ENCODE measurements at regions not wholly inside any gene's neighbourhood (a gene's known extent, or its start where the extent isn't known, plus 50 kb on each side); places are given as distances from the start of the nearest gene placed in this dataset.
A peak's percentile ranks its signal among the peaks of the same experiment; 100 is the strongest.

- in situ Hi-C loops (cut with HindIII; ENCODE audit: low pct_unique_long_range_greater_than_20kb, low sequenced_read_pairs) = loop anchor here (25.0 kb wide), 1 partner anchor 485 kb away; the partner anchor contains the start of gene THADA
- no peak for DNase-seq (ENCODE audit: low read depth, low spot score)
These were observed 123.9 kb downstream of the ZFP36L2 start for GRCh38 chr2:43102366-43103092.

DNA sequence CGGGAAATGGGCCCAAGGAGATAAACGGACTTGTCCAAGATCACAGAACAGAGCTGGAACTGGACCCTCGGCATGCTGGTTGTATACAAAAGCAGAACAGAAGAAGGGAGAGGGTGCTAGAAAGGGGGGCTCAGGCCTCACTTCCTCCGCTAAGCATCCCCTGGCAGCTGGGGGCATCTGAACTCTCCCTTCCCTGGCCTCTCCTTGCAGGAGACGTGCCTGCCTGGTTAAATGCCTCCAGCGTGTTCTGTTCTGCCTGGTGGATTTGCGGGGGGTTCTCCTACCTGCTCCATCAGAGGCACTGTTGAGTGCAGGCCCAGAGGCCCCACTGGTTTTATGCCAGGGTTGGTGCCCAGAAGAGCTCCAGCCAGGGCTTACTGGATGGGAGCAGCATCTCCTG, 124.7 kb downstream of the ZFP36L2 start:
- in situ Hi-C loops (cut with HindIII; ENCODE audit: low pct_unique_long_range_greater_than_20kb, low sequenced_read_pairs) = loop anchor here (25.0 kb wide), 1 partner anchor 486 kb away; the partner anchor contains the start of gene THADA
- no peak for DNase-seq (ENCODE audit: low read depth, low spot score)

DNA sequence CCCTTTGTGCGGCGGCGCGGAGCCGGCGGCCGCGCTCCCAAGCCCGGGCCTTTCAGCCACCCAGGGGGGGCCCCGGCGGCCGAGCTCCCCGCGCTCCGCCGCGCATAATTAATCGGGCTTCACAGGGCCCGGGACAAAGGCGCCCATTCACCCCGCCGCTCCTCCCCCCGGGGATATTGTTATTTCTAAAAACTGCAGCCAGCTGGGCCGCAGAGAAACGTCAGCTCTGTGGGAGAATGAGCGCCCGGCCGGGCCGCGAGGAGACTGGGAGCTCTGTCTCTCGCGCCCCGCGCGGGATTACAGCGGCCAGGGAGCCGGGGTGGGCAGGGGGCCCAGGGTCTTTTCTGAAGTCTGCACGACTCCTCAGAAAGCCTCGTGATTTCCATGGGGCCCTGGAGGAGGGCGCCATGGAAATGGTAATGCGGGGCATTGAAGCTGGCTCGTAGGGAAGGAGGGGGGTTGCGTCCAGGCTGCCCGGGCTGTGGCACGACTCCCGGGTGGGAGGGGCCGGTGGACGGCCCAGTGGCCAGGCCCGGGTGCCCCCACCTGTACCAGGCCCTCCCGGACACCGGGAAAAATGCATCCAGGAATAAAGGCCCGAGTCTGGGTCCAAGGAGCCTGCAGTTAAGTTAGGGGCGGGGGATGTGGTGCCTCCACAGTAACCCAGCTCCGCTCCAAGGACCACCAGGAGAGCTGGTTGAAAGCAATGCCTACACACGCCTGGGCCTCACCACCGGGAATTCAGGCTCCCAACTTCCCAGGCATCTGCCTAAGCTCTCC, 125.3 kb downstream of the ZFP36L2 start:
- DNase-seq (ENCODE audit: low read depth, low spot score) = peak; percentile 88
- in situ Hi-C loops (cut with HindIII; ENCODE audit: low pct_unique_long_range_greater_than_20kb, low sequenced_read_pairs) = loop anchor here (25.0 kb wide), 1 partner anchor 486 kb away; the partner anchor contains the start of gene THADA

DNA sequence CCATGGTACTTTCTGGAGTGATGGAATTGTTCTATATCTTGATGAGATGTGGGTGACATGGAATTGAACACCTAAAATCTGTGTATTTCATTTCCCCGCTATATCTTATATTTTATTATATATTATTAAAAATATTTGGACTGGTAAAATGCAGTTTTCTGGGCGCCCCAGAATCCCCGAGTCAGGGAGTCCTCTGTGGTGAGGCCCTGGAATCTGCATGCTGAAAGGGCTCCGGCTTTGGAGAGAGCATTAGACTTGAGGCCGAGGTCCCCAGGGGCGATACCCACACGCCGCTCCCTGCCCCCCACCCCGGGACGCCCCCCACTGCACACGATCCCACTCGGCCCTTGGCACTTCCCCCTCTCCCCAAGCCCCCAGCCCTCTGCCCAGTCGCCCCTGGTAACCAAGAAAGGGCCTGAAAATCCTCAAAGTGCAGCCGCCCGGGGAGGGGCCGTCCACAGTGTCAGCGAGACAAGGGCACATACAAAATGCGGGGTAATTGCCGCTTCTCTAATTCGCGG, 126.0 kb downstream of the ZFP36L2 start:
- DNase-seq (ENCODE audit: low read depth, low spot score) = no peak
- in situ Hi-C loops (cut with HindIII; ENCODE audit: low pct_unique_long_range_greater_than_20kb, low sequenced_read_pairs) = loop anchor here (25.0 kb wide), 1 partner anchor 487 kb away; the partner anchor contains the start of gene THADA

- DNase-seq (ENCODE audit: low read depth, low spot score) = no peak
- in situ Hi-C loops (cut with HindIII; ENCODE audit: low pct_unique_long_range_greater_than_20kb, low sequenced_read_pairs) = loop anchor here (25.0 kb wide), 1 partner anchor 488 kb away; the partner anchor contains the start of gene THADA
These were observed 126.6 kb downstream of the ZFP36L2 start for GRCh38 chr2:43099797-43100196.

- in situ Hi-C loops (cut with HindIII; ENCODE audit: low pct_unique_long_range_greater_than_20kb, low sequenced_read_pairs) = no loop called here
- DNase-seq (ENCODE audit: low read depth, low spot score) = no peak
These were observed 127.9 kb downstream of the ZFP36L2 start for GRCh38 chr2:43098539-43098938.

- in situ Hi-C loops (cut with HindIII; ENCODE audit: low pct_unique_long_range_greater_than_20kb, low sequenced_read_pairs) = no loop called here
- no peak for DNase-seq (ENCODE audit: low read depth, low spot score)
These were observed 128.6 kb downstream of the ZFP36L2 start for GRCh38 chr2:43097644-43098408.

- in situ Hi-C loops (cut with HindIII; ENCODE audit: low pct_unique_long_range_greater_than_20kb, low sequenced_read_pairs) = no loop called here
- no peak for DNase-seq (ENCODE audit: low read depth, low spot score)
These were observed 130.7 kb downstream of the ZFP36L2 start for GRCh38 chr2:43095533-43096295.

DNA sequence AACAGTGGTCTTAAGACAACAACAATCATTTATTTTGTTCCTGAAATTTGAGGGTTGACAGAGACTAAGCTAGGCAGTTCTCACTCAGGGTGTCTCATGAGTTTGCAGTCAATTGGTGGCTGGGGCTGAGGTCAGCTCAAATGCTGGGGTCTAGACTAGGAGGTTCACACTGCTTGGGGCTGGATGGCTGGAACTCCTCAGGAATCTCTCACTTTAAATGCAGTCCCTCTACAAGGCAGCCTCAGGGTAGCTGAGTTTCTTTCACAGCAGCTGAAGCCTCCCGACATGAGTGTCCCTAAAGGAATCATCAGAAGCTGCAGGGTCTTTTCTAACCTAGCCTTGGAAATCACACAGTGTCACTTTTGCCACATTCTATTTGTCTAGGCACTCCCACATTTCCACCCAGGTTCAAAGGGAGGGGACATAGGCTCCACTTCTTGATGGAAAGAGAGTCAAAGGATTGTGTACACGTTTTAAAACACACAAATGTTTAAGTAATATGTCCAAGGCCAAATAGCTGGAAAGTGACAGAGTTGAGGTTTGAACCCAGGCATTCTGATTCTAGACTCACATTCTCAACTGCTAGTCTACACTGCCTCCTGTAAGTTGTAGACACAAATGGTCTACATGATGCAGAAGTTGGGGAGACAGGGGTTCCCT, 133.8 kb downstream of the ZFP36L2 start:
- DNase-seq (ENCODE audit: low read depth, low spot score) = no peak
- in situ Hi-C loops (cut with HindIII; ENCODE audit: low pct_unique_long_range_greater_than_20kb, low sequenced_read_pairs) = no loop called here

GRCh38 chr2:43090317-43090716, 136.1 kb downstream of the ZFP36L2 start:
- in situ Hi-C loops (cut with HindIII; ENCODE audit: low pct_unique_long_range_greater_than_20kb, low sequenced_read_pairs) = no loop called here
- no peak for DNase-seq (ENCODE audit: low read depth, low spot score)

DNA sequence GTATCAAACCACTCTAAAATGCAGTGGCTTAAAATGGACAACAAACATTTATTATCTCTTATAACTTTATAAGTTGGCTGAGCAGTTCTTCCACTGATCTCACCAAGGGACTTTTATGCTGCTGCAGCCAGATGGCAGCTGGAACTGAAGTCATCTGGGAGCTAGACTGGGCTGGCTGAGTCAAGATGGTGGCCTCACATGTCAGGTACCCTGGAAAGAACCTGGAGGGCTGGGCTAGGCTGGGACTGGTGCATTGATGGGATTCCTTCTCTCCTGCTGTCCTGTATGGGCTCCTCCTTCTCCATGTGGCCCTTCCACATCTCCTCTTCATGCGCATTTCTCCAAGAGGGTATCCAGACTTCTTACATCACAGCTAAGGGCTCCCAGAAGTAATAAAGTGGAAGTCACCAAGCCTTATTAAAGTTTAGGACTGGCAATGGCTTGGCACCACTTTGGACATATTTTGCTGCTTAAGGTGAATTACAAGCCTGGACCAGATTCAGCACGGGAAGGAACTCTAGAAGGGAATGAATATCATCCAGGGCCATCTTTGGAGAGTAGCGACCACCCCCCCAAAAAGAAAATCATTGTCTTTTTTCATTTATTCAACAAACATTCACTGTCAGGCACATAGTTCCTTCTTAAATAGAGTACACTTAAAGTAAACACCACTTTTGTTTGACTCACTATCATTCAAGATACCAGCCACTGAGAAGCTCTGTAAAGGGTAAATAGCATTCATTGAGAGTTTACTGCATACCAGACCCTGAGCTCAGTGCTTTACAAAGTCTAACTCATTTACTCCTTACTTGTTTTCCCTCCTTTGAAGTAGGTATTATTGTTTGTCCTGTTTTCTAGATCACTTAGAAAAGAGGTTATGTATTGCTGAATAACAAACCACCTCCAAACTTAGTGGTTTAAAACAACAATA, 138.0 kb downstream of the ZFP36L2 start:
- no peak for DNase-seq (ENCODE audit: low read depth, low spot score)
- in situ Hi-C loops (cut with HindIII; ENCODE audit: low pct_unique_long_range_greater_than_20kb, low sequenced_read_pairs) = no loop called here

- no peak for DNase-seq (ENCODE audit: low read depth, low spot score)
- in situ Hi-C loops (cut with HindIII; ENCODE audit: low pct_unique_long_range_greater_than_20kb, low sequenced_read_pairs) = no loop called here
These were observed 139.0 kb downstream of the ZFP36L2 start for GRCh38 chr2:43087413-43087812.

DNA sequence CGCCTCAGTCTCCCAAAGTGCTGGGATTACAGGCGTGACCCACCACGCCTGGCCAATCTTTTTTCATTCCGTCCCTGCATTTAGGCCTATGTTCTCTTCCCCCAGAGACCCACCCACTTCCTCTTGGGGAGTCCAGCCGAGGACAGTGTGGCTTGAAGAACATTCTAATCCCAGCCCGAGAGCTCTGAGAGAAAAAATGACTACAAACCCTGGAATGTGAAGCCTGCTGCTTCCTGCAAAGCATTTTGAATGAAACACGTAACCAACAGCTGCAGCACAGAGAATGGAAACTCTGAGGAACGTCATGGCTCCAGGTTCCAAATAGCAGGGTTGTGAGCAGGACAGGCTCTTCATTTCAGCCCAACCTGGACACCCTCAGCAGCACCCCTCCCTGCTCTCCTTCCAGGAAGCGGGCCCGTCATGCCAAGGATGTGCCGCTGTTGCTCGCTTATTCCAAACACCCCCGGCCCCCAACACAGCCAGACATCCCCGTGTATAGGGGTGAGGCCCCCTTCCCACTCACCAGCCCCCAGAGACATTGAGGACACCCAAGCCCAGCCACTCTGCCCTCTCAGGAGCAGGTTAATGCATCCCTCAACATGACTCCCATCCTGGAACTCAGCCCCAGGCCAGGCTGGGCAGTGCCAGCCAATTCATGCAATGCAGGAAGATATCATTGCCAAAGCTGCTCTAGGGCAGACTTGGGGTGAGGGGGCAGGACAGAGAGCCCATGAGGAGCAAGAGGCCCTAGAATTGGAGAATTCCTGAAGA, 139.8 kb downstream of the ZFP36L2 start:
- in situ Hi-C loops (cut with HindIII; ENCODE audit: low pct_unique_long_range_greater_than_20kb, low sequenced_read_pairs) = no loop called here
- DNase-seq (ENCODE audit: low read depth, low spot score) = no peak

- no peak for DNase-seq (ENCODE audit: low read depth, low spot score)
- in situ Hi-C loops (cut with HindIII; ENCODE audit: low pct_unique_long_range_greater_than_20kb, low sequenced_read_pairs) = no loop called here
These were observed 140.5 kb downstream of the ZFP36L2 start for GRCh38 chr2:43085929-43086328.

DNA sequence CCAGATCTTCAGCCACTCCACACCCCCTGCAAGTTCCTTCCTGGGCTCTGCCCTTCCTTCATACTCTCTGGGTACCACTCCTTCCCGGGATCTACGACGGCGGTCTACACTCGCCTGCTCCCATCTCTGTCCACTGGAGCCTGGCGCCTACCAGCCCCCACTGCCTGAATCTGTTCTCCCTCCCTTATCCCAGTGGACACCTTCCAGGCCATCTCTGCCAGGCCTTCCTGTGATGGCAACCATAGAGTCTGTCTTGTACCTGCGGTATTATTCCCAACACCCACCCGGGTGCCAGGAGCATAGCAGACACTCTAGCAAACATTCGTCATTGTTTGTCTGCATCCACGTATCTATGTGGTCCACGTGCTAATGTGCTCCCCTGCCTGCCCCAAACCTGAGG, 140.9 kb downstream of the ZFP36L2 start:
- in situ Hi-C loops (cut with HindIII; ENCODE audit: low pct_unique_long_range_greater_than_20kb, low sequenced_read_pairs) = no loop called here
- DNase-seq (ENCODE audit: low read depth, low spot score) = no peak

Data from SK-MEL-5 (cell line).